ENCODE measurements at regions not wholly inside any gene's neighbourhood (a gene's known extent, or its start where the extent isn't known, plus 50 kb on each side); places are given as distances from the start of the nearest gene placed in this dataset.
"Not testable (repeated sequence)": the region's sequence is repeated elsewhere in the genome, so short reads cannot be mapped to it uniquely, and the experiment has no call there.

GRCh38 chr9:67724885-67725284, 133.8 kb upstream of the ANKRD20A1 start:
- H3K9me3 ChIP-seq (ENCODE audit: control insufficient read depth in 2 of 2, low read length in 2 of 2); H3K4me3 ChIP-seq (ENCODE audit: low read depth, low read length); H3K27me3 ChIP-seq (ENCODE audit: control insufficient read depth, insufficient read depth, low read length); H3K36me3 ChIP-seq (ENCODE audit: control insufficient read depth, insufficient read depth, low read length); H3K36me3 Mint-ChIP-seq; H3K4me1 ChIP-seq (ENCODE audit: control insufficient read depth, insufficient read depth, low read length, poor library complexity, severe bottlenecking); H3K27me3 Mint-ChIP-seq; H3K4me3 Mint-ChIP-seq; H3K27ac ChIP-seq (ENCODE audit: insufficient read depth, low read length, poor library complexity, severe bottlenecking); H3K27ac Mint-ChIP-seq; H3K4me1 Mint-ChIP-seq; ATAC-seq (ENCODE audit: low read depth in 2 of 2); H3K9me3 Mint-ChIP-seq; DNase-seq: not testable (repeated sequence)

- H3K4me3 Mint-ChIP-seq = peak overlapping the region in 2 of 4 donors; percentile 33 to 71
- peak in 1 of 3 donors; percentile 49 for DNase-seq
- not testable (repeated sequence) for H3K36me3 Mint-ChIP-seq; H3K27ac ChIP-seq (ENCODE audit: insufficient read depth, low read length, poor library complexity, severe bottlenecking); H3K27me3 Mint-ChIP-seq; H3K36me3 ChIP-seq (ENCODE audit: control insufficient read depth, insufficient read depth, low read length); H3K4me1 ChIP-seq (ENCODE audit: control insufficient read depth, insufficient read depth, low read length, poor library complexity, severe bottlenecking); H3K27me3 ChIP-seq (ENCODE audit: control insufficient read depth, insufficient read depth, low read length); H3K9me3 Mint-ChIP-seq; H3K4me1 Mint-ChIP-seq; H3K9me3 ChIP-seq (ENCODE audit: control insufficient read depth in 2 of 2, low read length in 2 of 2); H3K27ac Mint-ChIP-seq; H3K4me3 ChIP-seq (ENCODE audit: low read depth, low read length)
- peak; percentile 43 to 63 for ATAC-seq (ENCODE audit: low read depth in 2 of 2)
Observed at GRCh38 chr9:67726213-67726988, 132.3 kb upstream of the ANKRD20A1 start.

GRCh38 chr9:67763133-67763532, 95.6 kb upstream of the ANKRD20A1 start:
- H3K36me3 ChIP-seq (ENCODE audit: control insufficient read depth, insufficient read depth, low read length); DNase-seq; H3K4me1 Mint-ChIP-seq; H3K4me3 Mint-ChIP-seq; H3K4me3 ChIP-seq (ENCODE audit: low read depth, low read length); H3K27me3 Mint-ChIP-seq; H3K4me1 ChIP-seq (ENCODE audit: control insufficient read depth, insufficient read depth, low read length, poor library complexity, severe bottlenecking); H3K27ac Mint-ChIP-seq; H3K9me3 ChIP-seq (ENCODE audit: control insufficient read depth in 2 of 2, low read length in 2 of 2); ATAC-seq (ENCODE audit: low read depth in 2 of 2); H3K27me3 ChIP-seq (ENCODE audit: control insufficient read depth, insufficient read depth, low read length); H3K36me3 Mint-ChIP-seq; H3K9me3 Mint-ChIP-seq; H3K27ac ChIP-seq (ENCODE audit: insufficient read depth, low read length, poor library complexity, severe bottlenecking): not testable (repeated sequence)

- H3K9me3 ChIP-seq (ENCODE audit: control insufficient read depth in 2 of 2, low read length in 2 of 2); H3K27ac Mint-ChIP-seq; H3K27ac ChIP-seq (ENCODE audit: insufficient read depth, low read length, poor library complexity, severe bottlenecking); H3K9me3 Mint-ChIP-seq; H3K4me1 Mint-ChIP-seq; H3K4me1 ChIP-seq (ENCODE audit: control insufficient read depth, insufficient read depth, low read length, poor library complexity, severe bottlenecking); DNase-seq; H3K36me3 Mint-ChIP-seq; H3K27me3 ChIP-seq (ENCODE audit: control insufficient read depth, insufficient read depth, low read length); H3K4me3 Mint-ChIP-seq; ATAC-seq (ENCODE audit: low read depth in 2 of 2); H3K4me3 ChIP-seq (ENCODE audit: low read depth, low read length); H3K36me3 ChIP-seq (ENCODE audit: control insufficient read depth, insufficient read depth, low read length); H3K27me3 Mint-ChIP-seq: not testable (repeated sequence)
Observed at GRCh38 chr9:67771807-67772206, 86.9 kb upstream of the ANKRD20A1 start.

DNA sequence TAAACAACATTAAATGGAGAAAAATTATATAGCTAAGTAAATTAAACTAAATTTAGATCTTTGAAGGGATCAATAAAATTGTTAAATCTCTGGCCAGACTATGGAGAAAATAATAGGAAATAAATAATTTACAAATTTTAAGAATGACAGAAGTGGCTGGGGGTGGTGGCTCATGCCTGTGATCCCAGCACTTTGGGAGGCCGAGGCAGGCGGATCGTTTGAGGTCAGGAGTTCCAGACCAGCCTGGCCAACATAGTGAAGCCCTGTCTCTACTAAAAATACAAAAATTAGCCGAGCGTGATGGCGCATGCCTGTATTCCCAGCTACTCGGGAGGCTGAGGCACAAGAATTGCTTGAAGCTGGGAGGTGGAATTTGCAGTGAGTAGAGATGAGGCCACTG, 58.6 kb upstream of the ANKRD20A1 start:
- H3K9me3 ChIP-seq (ENCODE audit: control insufficient read depth in 2 of 2, low read length in 2 of 2); H3K9me3 Mint-ChIP-seq; H3K36me3 Mint-ChIP-seq; ATAC-seq (ENCODE audit: low read depth in 2 of 2); H3K4me1 ChIP-seq (ENCODE audit: control insufficient read depth, insufficient read depth, low read length, poor library complexity, severe bottlenecking); H3K4me3 Mint-ChIP-seq; H3K27me3 ChIP-seq (ENCODE audit: control insufficient read depth, insufficient read depth, low read length); H3K36me3 ChIP-seq (ENCODE audit: control insufficient read depth, insufficient read depth, low read length); H3K27ac Mint-ChIP-seq; H3K27me3 Mint-ChIP-seq; DNase-seq; H3K4me1 Mint-ChIP-seq; H3K27ac ChIP-seq (ENCODE audit: insufficient read depth, low read length, poor library complexity, severe bottlenecking); H3K4me3 ChIP-seq (ENCODE audit: low read depth, low read length): not testable (repeated sequence)

Data from CD4-positive, CD25-positive, alpha-beta regulatory T cell (primary cell).